HepG2 (cell line): ENCODE measurements at regions not wholly inside any gene's neighbourhood (a gene's known extent, or its start where the extent isn't known, plus 50 kb on each side); places are given as distances from the start of the nearest gene placed in this dataset.

Experiments used
- ARHGAP35 ChIP-seq: sonication (generic); formaldehyde crosslinking; IDR thresholded peaks from 2 replicates; pipeline ENCODE4 v1.9.0; 2022; ENCODE audit warnings: mild to moderate bottlenecking, inconsistent platforms, moderate library complexity, missing genetic modification reagents, borderline replicate concordance
- ATM ChIP-seq: fragments of 450-650 bp; IDR thresholded peaks from 2 replicates; pipeline ENCODE4 v1.7.1; 2017; ENCODE audit warnings: mild to moderate bottlenecking, borderline replicate concordance
- BRD4 ChIP-seq: sonication (generic); formaldehyde crosslinking; IDR thresholded peaks from 2 replicates; pipeline ENCODE4 v1.4.0; 2020; ENCODE audit warnings: missing genetic modification reagents
- CBX1 ChIP-seq: IDR thresholded peaks from one replicate; pipeline ENCODE4 v1.6.1; 2016; ENCODE audit warnings: antibody characterized with exemption, low read depth
- FOXJ3 ChIP-seq: sonication (generic); formaldehyde crosslinking; IDR thresholded peaks from 2 replicates; pipeline ENCODE4 v1.4.0; 2020; ENCODE audit warnings: missing genetic modification reagents, mild to moderate bottlenecking, borderline replicate concordance
- HMG20B ChIP-seq: conservative IDR thresholded peaks from 2 replicates; pipeline ENCODE4 v1.6.1; 2016; ENCODE audit warnings: missing genetic modification reagents, missing compliant biosample characterization
- POLR2A ChIP-seq, 2 experiments: IDR thresholded peaks; 2 replicates each; pipeline ENCODE4 v1.6.1; 2011; ENCODE audit warnings: low read depth in 2 of 2, low read length in 2 of 2, mild to moderate bottlenecking in 1 of 2, moderate library complexity in 1 of 2; ENCODE audit not compliant: insufficient read depth in 1 of 2
- POLR2AphosphoS2 ChIP-seq: IDR thresholded peaks from 2 replicates; pipeline ENCODE4 v1.6.1; 2011; ENCODE audit warnings: low read depth, low read length, improper control_type of control experiment
- RAD21 ChIP-seq: fragments of 450-650 bp; formaldehyde crosslinking; IDR thresholded peaks from 2 replicates; pipeline ENCODE4 v1.5.0; 2020; ENCODE audit warnings: mild to moderate bottlenecking
- ZNF205 ChIP-seq: IDR thresholded peaks from 2 replicates; pipeline ENCODE4 v1.6.1; 2018; ENCODE audit warnings: missing biosample characterization, missing genetic modification reagents
- ZNF574 ChIP-seq: sonication (generic); formaldehyde crosslinking; IDR thresholded peaks from 2 replicates; pipeline ENCODE4 v1.4.0; 2020; ENCODE audit warnings: missing genetic modification reagents
- ZNF607 ChIP-seq: sonication (generic); formaldehyde crosslinking; IDR thresholded peaks from 2 replicates; pipeline ENCODE4 v1.5.1; 2020; ENCODE audit warnings: missing genetic modification reagents, mild to moderate bottlenecking, borderline replicate concordance
- TF ChIP-seq, protein P1 (sequence below): sonication (generic); formaldehyde crosslinking; IDR thresholded peaks from 2 replicates; pipeline ENCODE4 v1.5.1; 2020; ENCODE audit warnings: missing genetic modification reagents, mild to moderate bottlenecking, borderline replicate concordance
- TF ChIP-seq, protein P2 (sequence below): sonication (generic); formaldehyde crosslinking; IDR thresholded peaks from 2 replicates; pipeline ENCODE4 v1.5.0; 2020; ENCODE audit warnings: mild to moderate bottlenecking, missing genetic modification reagents, moderate library complexity

DNA sequence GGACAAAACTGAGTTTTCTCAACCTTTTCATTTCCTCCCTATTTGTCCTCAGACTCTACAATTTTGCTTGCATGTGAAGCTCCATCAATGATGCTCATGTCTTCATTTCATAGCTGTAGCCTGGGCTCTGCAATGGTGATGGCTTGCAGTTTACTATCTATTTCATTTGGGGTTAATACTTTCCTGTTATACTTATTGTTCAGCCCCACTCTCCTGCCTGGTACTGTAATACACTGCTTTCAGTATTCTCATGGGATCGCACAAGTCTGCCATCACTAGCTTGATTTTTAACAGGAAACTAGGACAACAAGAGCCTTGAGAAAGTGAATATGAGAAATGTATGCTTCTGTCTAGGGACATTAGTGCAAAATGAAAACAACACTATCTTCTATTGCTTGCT lies 84.2 kb upstream of the SEMA6A start:
- TF ChIP-seq ZNF205 (CRISPR knock-in tag) = no peak
- no peak for TF ChIP-seq POLR2A (IDR thresholded peaks at IDR 0.05; ENCODE audit: insufficient read depth in 1 of 2, low read depth in 2 of 2, low read length in 2 of 2)
- TF ChIP-seq ZNF607 (CRISPR knock-in tag) = no peak
- no peak for TF ChIP-seq FOXJ3
- TF ChIP-seq ZNF574 = no peak
- TF ChIP-seq RAD21 (CRISPR knock-in tag) = no peak
- no peak for TF ChIP-seq HMG20B (CRISPR knock-in tag)
- TF ChIP-seq POLR2AphosphoS2 = no peak
- TF ChIP-seq, protein P1, sequence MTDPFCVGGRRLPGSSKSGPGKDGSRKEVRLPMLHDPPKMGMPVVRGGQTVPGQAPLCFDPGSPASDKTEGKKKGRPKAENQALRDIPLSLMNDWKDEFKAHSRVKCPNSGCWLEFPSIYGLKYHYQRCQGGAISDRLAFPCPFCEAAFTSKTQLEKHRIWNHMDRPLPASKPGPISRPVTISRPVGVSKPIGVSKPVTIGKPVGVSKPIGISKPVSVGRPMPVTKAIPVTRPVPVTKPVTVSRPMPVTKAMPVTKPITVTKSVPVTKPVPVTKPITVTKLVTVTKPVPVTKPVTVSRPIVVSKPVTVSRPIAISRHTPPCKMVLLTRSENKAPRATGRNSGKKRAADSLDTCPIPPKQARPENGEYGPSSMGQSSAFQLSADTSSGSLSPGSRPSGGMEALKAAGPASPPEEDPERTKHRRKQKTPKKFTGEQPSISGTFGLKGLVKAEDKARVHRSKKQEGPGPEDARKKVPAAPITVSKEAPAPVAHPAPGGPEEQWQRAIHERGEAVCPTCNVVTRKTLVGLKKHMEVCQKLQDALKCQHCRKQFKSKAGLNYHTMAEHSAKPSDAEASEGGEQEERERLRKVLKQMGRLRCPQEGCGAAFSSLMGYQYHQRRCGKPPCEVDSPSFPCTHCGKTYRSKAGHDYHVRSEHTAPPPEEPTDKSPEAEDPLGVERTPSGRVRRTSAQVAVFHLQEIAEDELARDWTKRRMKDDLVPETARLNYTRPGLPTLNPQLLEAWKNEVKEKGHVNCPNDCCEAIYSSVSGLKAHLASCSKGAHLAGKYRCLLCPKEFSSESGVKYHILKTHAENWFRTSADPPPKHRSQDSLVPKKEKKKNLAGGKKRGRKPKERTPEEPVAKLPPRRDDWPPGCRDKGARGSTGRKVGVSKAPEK (CRISPR knock-in tag) = no peak
- no peak for TF ChIP-seq CBX1
- no peak for TF ChIP-seq BRD4
- no peak for TF ChIP-seq ATM
- TF ChIP-seq ARHGAP35 (CRISPR knock-in tag) = no peak
- TF ChIP-seq, protein P2, sequence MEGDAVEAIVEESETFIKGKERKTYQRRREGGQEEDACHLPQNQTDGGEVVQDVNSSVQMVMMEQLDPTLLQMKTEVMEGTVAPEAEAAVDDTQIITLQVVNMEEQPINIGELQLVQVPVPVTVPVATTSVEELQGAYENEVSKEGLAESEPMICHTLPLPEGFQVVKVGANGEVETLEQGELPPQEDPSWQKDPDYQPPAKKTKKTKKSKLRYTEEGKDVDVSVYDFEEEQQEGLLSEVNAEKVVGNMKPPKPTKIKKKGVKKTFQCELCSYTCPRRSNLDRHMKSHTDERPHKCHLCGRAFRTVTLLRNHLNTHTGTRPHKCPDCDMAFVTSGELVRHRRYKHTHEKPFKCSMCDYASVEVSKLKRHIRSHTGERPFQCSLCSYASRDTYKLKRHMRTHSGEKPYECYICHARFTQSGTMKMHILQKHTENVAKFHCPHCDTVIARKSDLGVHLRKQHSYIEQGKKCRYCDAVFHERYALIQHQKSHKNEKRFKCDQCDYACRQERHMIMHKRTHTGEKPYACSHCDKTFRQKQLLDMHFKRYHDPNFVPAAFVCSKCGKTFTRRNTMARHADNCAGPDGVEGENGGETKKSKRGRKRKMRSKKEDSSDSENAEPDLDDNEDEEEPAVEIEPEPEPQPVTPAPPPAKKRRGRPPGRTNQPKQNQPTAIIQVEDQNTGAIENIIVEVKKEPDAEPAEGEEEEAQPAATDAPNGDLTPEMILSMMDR = no peak
